ENCODE measurements at regions not wholly inside any gene's neighbourhood (a gene's known extent, or its start where the extent isn't known, plus 50 kb on each side); places are given as distances from the start of the nearest gene placed in this dataset.

- no peak for TF ChIP-seq CTCF (IDR thresholded peaks at IDR 0.05)
- TF ChIP-seq EZH2 (IDR thresholded peaks at IDR 0.05; ENCODE audit: borderline replicate concordance, insufficient read depth, low read depth, low read length, poor library complexity, severe bottlenecking), result no peak
Observed at GRCh38 chr15:25091421-25092158, 136.8 kb downstream of the SNRPN start.
